ENCODE measurements at regions not wholly inside any gene's neighbourhood (a gene's known extent, or its start where the extent isn't known, plus 50 kb on each side); places are given as distances from the start of the nearest gene placed in this dataset.
A peak's percentile ranks its signal among the peaks of the same experiment; 100 is the strongest.

DNA sequence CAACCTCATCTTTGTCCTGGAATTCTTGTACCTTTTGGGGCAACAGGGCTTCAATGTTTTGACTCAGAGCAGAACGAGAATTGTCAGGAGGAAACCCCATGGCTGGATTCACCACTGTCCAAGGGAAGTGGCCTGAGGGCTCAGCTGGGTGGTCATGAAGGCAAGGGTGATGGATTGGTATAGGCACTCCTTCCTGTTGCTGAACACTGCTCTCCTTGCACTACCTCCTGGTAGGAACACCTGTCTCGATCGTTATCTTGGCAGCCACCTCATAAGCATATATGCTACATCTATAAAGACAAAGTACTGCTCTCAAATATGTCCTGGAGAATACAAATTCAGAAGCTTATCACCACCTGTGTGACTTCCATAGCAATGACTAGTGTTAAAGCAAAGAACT lies 79.8 kb downstream of the CCNG2 start:
- peaks cover 9% of the 10 kb centered on the region for H3K27me3 Mint-ChIP-seq (ENCODE audit: insufficient read depth, low read depth)
- H3K4me3 Mint-ChIP-seq: no peak overlapping the region
- H3K9me3 Mint-ChIP-seq: no peaks in the 10 kb centered on the region

DNA sequence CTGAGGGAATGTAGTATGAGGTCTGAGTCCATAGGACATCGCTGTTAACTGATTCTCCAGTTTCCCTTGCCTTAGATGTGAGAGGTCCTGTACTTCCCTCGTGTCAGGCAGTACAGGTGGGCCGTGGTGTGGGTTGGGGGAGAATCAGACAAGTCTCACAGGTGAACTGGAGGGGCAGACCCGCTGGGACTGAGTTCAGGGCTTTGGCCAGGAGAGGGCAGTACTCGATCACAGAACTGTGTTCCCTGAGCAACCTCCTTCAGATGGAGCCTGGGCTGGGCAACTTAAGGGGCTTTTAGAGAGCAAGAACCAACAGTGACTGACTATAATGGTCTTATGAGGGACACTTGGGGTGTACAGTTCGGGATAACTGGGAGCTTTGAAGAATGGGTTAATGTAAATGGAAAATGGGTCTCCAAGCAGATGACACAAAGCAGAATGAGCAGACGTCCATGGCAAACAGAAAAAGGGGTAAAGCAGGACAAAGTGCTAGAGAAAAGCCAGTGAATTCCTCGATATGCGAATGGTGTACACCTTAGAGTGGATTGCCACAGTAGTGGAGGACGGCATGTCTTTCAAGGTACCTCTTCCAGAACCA lies 83.6 kb downstream of the CCNG2 start:
- Histone ChIP-seq H3K27ac (no peak overlapping the region), H3K4me2 (no peak overlapping the region), H3K9ac (no peak overlapping the region), H3K79me2 (ENCODE audit: low read depth) (no peaks in the 10 kb centered on the region), H4K20me1 (ENCODE audit: low read depth) (no peaks in the 10 kb centered on the region), H3K27me3 (no peaks in the 10 kb centered on the region), H3F3A (ENCODE audit: low read depth) (no peaks in the 10 kb centered on the region), H2AFZ (replicated peaks) (no peak overlapping the region), H3K4me1 (no peaks in the 10 kb centered on the region), H3K9me3 (ENCODE audit: low read depth) (no peaks in the 10 kb centered on the region), H3K36me3 (no peaks in the 10 kb centered on the region), H3K4me3 (no peak overlapping the region)
- peak; percentile 89 for DNase-seq (ENCODE audit: low spot score)
- TF ChIP-seq, protein P1, sequence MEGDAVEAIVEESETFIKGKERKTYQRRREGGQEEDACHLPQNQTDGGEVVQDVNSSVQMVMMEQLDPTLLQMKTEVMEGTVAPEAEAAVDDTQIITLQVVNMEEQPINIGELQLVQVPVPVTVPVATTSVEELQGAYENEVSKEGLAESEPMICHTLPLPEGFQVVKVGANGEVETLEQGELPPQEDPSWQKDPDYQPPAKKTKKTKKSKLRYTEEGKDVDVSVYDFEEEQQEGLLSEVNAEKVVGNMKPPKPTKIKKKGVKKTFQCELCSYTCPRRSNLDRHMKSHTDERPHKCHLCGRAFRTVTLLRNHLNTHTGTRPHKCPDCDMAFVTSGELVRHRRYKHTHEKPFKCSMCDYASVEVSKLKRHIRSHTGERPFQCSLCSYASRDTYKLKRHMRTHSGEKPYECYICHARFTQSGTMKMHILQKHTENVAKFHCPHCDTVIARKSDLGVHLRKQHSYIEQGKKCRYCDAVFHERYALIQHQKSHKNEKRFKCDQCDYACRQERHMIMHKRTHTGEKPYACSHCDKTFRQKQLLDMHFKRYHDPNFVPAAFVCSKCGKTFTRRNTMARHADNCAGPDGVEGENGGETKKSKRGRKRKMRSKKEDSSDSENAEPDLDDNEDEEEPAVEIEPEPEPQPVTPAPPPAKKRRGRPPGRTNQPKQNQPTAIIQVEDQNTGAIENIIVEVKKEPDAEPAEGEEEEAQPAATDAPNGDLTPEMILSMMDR (IDR thresholded peaks at IDR 0.05): peak; percentile 88
- TF ChIP-seq EZH2 (IDR thresholded peaks at IDR 0.05): no peak
- no peak overlapping the region for H3K4me3 Mint-ChIP-seq
- no peaks in the 10 kb centered on the region for H3K4me1 Mint-ChIP-seq
- H3K36me3 Mint-ChIP-seq: no peaks in the 10 kb centered on the region
- H3K27ac Mint-ChIP-seq: peak overlapping the region; percentile 34
- H3K27me3 Mint-ChIP-seq (ENCODE audit: insufficient read depth, low read depth): peaks cover 10% of the 10 kb centered on the region
- H3K9me3 Mint-ChIP-seq: no peaks in the 10 kb centered on the region

More for the DNA sequence above, 79.8 kb downstream of the CCNG2 start:
- H3K79me2 ChIP-seq (ENCODE audit: low read depth): no peaks in the 10 kb centered on the region
- H3K36me3 ChIP-seq: no peaks in the 10 kb centered on the region
- H3K27ac Mint-ChIP-seq: no peak overlapping the region
- H3K27ac ChIP-seq: no peak overlapping the region
- TF ChIP-seq, protein P1 (IDR thresholded peaks at IDR 0.05): no peak
- no peak for TF ChIP-seq EZH2phosphoT487 (IDR thresholded peaks at IDR 0.05)
- peaks cover 10% of the 10 kb centered on the region for H3K4me1 ChIP-seq
- no peak overlapping the region for H3K4me2 ChIP-seq
- H3K27me3 ChIP-seq: no peaks in the 10 kb centered on the region
- no peaks in the 10 kb centered on the region for H4K20me1 ChIP-seq (ENCODE audit: low read depth)
- H3K9me3 ChIP-seq (ENCODE audit: low read depth): no peaks in the 10 kb centered on the region
- H3K9ac ChIP-seq: no peak overlapping the region
- H2AFZ ChIP-seq (replicated peaks): no peak overlapping the region
- DNase-seq (ENCODE audit: low spot score): no peak
- no peaks in the 10 kb centered on the region for H3K4me1 Mint-ChIP-seq
- H3F3A ChIP-seq (ENCODE audit: low read depth): no peaks in the 10 kb centered on the region
- no peaks in the 10 kb centered on the region for H3K36me3 Mint-ChIP-seq
- H3K4me3 ChIP-seq: no peak overlapping the region

DNA sequence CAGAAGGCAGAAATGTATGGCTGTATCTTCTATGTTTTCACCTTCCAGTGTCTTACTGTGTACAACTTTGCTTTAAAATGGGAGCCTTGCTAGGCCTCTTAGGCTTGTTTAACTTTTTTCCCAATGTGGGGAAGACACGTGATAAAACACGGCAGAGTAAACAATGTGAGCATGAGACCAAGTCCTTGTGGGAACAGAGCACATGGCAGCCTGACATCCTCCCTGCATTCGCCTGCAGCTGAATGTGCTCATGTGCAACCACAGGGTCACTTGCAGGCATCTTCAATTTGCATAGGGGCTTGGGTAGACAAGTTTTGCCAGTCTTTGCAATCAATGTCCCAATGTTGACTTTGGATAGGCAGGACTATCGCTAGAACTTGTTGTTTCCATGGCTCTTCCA lies 91.8 kb downstream of the CCNG2 start:
- no peak overlapping the region for H3K4me2 ChIP-seq
- no peaks in the 10 kb centered on the region for H3K9me3 Mint-ChIP-seq
- H3K79me2 ChIP-seq (ENCODE audit: low read depth): no peaks in the 10 kb centered on the region
- no peaks in the 10 kb centered on the region for H3K4me1 Mint-ChIP-seq
- H3K36me3 Mint-ChIP-seq: no peaks in the 10 kb centered on the region
- no peak overlapping the region for H2AFZ ChIP-seq (replicated peaks)
- no peak for DNase-seq (ENCODE audit: low spot score)
- no peak for TF ChIP-seq EZH2 (IDR thresholded peaks at IDR 0.05)
- TF ChIP-seq, protein P1 (IDR thresholded peaks at IDR 0.05): no peak
- no peak for TF ChIP-seq EZH2phosphoT487 (IDR thresholded peaks at IDR 0.05)
- H3F3A ChIP-seq (ENCODE audit: low read depth): no peaks in the 10 kb centered on the region
- peaks cover 11% of the 10 kb centered on the region for H3K27me3 ChIP-seq
- H3K4me1 ChIP-seq: no peaks in the 10 kb centered on the region
- no peak overlapping the region for H3K9ac ChIP-seq
- no peak overlapping the region for H3K4me3 Mint-ChIP-seq
- no peaks in the 10 kb centered on the region for H4K20me1 ChIP-seq (ENCODE audit: low read depth)
- no peaks in the 10 kb centered on the region for H3K36me3 ChIP-seq
- no peaks in the 10 kb centered on the region for H3K9me3 ChIP-seq (ENCODE audit: low read depth)
- H3K4me3 ChIP-seq: no peak overlapping the region
- no peak overlapping the region for H3K27ac ChIP-seq
- peaks cover 7% of the 10 kb centered on the region for H3K27me3 Mint-ChIP-seq (ENCODE audit: insufficient read depth, low read depth)
- H3K27ac Mint-ChIP-seq: no peak overlapping the region
